Glutamatergic neuron (in vitro differentiated cells): ENCODE measurements at regions not wholly inside any gene's neighbourhood (a gene's known extent, or its start where the extent isn't known, plus 50 kb on each side); places are given as distances from the start of the nearest gene placed in this dataset.

Experiments
- DNase-seq: peaks from one replicate; pipeline ENCODE4 v3.0.0; 2022
- H3K27ac Mint-ChIP-seq: one replicate; pipeline ENCODE4 v1.8.0; 2020; ENCODE audit warnings: mild to moderate bottlenecking, mixed read lengths, inconsistent platforms; ENCODE audit not compliant: unreplicated experiment
- H3K27me3 Mint-ChIP-seq: one replicate; pipeline ENCODE4 v1.8.0; 2020; ENCODE audit warnings: mild to moderate bottlenecking, moderate library complexity, mixed read lengths, inconsistent platforms; ENCODE audit not compliant: unreplicated experiment
- H3K36me3 Mint-ChIP-seq: one replicate; pipeline ENCODE4 v1.8.0; 2020; ENCODE audit warnings: mild to moderate bottlenecking, mixed read lengths, inconsistent platforms; ENCODE audit not compliant: unreplicated experiment
- H3K4me1 Mint-ChIP-seq: one replicate; pipeline ENCODE4 v1.8.0; 2020; ENCODE audit warnings: mild to moderate bottlenecking, low read depth, mixed read lengths, inconsistent platforms; ENCODE audit not compliant: unreplicated experiment
- H3K4me3 Mint-ChIP-seq: one replicate; pipeline ENCODE4 v1.8.0; 2020; ENCODE audit warnings: mild to moderate bottlenecking, mixed read lengths, inconsistent platforms; ENCODE audit not compliant: unreplicated experiment
- H3K9me3 Mint-ChIP-seq: one replicate; pipeline ENCODE4 v1.8.0; 2020; ENCODE audit warnings: mild to moderate bottlenecking, moderate library complexity, mixed read lengths, inconsistent platforms; ENCODE audit not compliant: unreplicated experiment
- CTCF ChIP-seq: fragments of 200-600 bp; sonication (generic); IDR thresholded peaks from one replicate; pipeline ENCODE4 v1.5.0; 2021; ENCODE audit not compliant: partially characterized antibody, unreplicated experiment

- Mint-ChIP-seq H3K4me3 (no peak overlapping the region), H3K36me3 (peaks cover under 1% of the 10 kb centered on the region), H3K27me3 (peaks cover under 1% of the 10 kb centered on the region), H3K4me1 (no peaks in the 10 kb centered on the region), H3K27ac (no peak overlapping the region), H3K9me3 (no peaks in the 10 kb centered on the region)
- TF ChIP-seq CTCF, result no peak
- DNase-seq, result no peak
Measured at GRCh38 chr18:40877096-40877495, 1077.9 kb upstream of the PIK3C3 start.

- no peaks in the 10 kb centered on the region for H3K9me3 Mint-ChIP-seq
- H3K27ac Mint-ChIP-seq, result no peak overlapping the region
- no peak for TF ChIP-seq CTCF
- no peaks in the 10 kb centered on the region for H3K4me1 Mint-ChIP-seq
- no peak for DNase-seq
- no peak overlapping the region for H3K4me3 Mint-ChIP-seq
- H3K27me3 Mint-ChIP-seq, result no peaks in the 10 kb centered on the region
- no peaks in the 10 kb centered on the region for H3K36me3 Mint-ChIP-seq
Measured at GRCh38 chr18:40875101-40875615, 1079.9 kb upstream of the PIK3C3 start.

GRCh38 chr18:40874233-40874632 lies 1080.8 kb upstream of the PIK3C3 start:
- no peak for DNase-seq
- Mint-ChIP-seq H3K27ac (no peak overlapping the region), H3K27me3 (no peaks in the 10 kb centered on the region), H3K9me3 (no peaks in the 10 kb centered on the region), H3K4me1 (no peaks in the 10 kb centered on the region), H3K4me3 (no peak overlapping the region), H3K36me3 (no peaks in the 10 kb centered on the region)
- TF ChIP-seq CTCF, result no peak

GRCh38 chr18:40868110-40868858 lies 1086.8 kb upstream of the PIK3C3 start:
- TF ChIP-seq CTCF, result no peak
- Mint-ChIP-seq H3K9me3 (peaks cover 3% of the 10 kb centered on the region), H3K4me3 (no peak overlapping the region), H3K27me3 (no peaks in the 10 kb centered on the region), H3K27ac (peak overlapping the region; percentile 33), H3K36me3 (no peaks in the 10 kb centered on the region), H3K4me1 (peaks cover 20% of the 10 kb centered on the region)
- DNase-seq, result no peak

GRCh38 chr18:40867459-40867858 lies 1087.6 kb upstream of the PIK3C3 start:
- Mint-ChIP-seq H3K4me1 (peaks cover 20% of the 10 kb centered on the region), H3K27ac (peak overlapping the region; percentile 56), H3K9me3 (peaks cover 3% of the 10 kb centered on the region), H3K4me3 (no peak overlapping the region), H3K27me3 (no peaks in the 10 kb centered on the region), H3K36me3 (no peaks in the 10 kb centered on the region)
- DNase-seq, result no peak
- TF ChIP-seq CTCF, result no peak
